Esophagus squamous epithelium (tissue), 5 donors: ENCODE measurements at regions not wholly inside any gene's neighbourhood (a gene's known extent, or its start where the extent isn't known, plus 50 kb on each side); places are given as distances from the start of the nearest gene placed in this dataset.

Source experiments
- DNase-seq: peaks from one replicate; lab custom pipeline; 2025; lab: John Stamatoyannopoulos, UW
- H3K27ac ChIP-seq, 4 donors: fragments of 200-600 bp; sonication (generic); one replicate each; pipeline ENCODE4 v1.5.1; 2016 to 2019; ENCODE audit warnings: mild to moderate bottlenecking in 1 of 4
- H3K27me3 ChIP-seq, 4 donors: fragments of 200-600 bp; sonication (generic); 1 replicate in 3 of 4; 2 replicates in 1 of 4; pipeline versions ENCODE4 v1.5.1 to v1.6.0; 2017 to 2021; ENCODE audit warnings: antibody characterized with exemption in 1 of 4
- H3K36me3 ChIP-seq, 3 donors: fragments of 200-600 bp; sonication (generic); one replicate each; pipeline ENCODE4 v1.5.1; 2016 to 2019
- H3K4me1 ChIP-seq, 3 donors: fragments of 200-600 bp; sonication (generic); one replicate each; pipeline ENCODE4 v1.5.1; 2017 to 2019
- H3K4me3 ChIP-seq, 4 donors: fragments of 200-600 bp; sonication (generic); 1 replicate in 3 of 4; 2 replicates in 1 of 4; pipeline ENCODE4 v1.5.1; 2016 to 2019; ENCODE audit warnings: mild to moderate bottlenecking in 2 of 4, moderate library complexity in 1 of 4
- H3K9me3 ChIP-seq, 3 donors: fragments of 200-600 bp; sonication (generic); one replicate each; pipeline ENCODE4 v1.5.1; 2016 to 2019
- POLR2A ChIP-seq, 4 donors: fragments of 450-650 bp; IDR thresholded peaks; one replicate each; pipeline ENCODE4 v1.6.1; 2017; ENCODE audit warnings: antibody characterized with exemption in 4 of 4, mild to moderate bottlenecking in 4 of 4, moderate library complexity in 3 of 4
- WGBS, 2 donors: methylation state at CpG; one replicate each; pipeline ENCODE4 v1.1.5; 2018; 5-methylcytosine and 5-hydroxymethylcytosine counted together
- intact Hi-C: fragments of 100-400 bp; cut with DNase I; formaldehyde crosslinking; loops from one replicate; pipeline ENCODE4 v1.15.0; 2022
- TF ChIP-seq, protein P1 (sequence below), 6 experiments: fragments of 450-650 bp in 4 of 6; fragments of 200-600 bp in 2 of 6; sonication (generic) in 2 of 6; IDR thresholded peaks; one replicate each; pipeline ENCODE4 v1.5.1; 2016 to 2019; ENCODE audit warnings: antibody characterized with exemption in 6 of 6, mild to moderate bottlenecking in 4 of 6, moderate library complexity in 4 of 6
- donor health status: DM: yes; HTN: yes; CAD: no.

DNA sequence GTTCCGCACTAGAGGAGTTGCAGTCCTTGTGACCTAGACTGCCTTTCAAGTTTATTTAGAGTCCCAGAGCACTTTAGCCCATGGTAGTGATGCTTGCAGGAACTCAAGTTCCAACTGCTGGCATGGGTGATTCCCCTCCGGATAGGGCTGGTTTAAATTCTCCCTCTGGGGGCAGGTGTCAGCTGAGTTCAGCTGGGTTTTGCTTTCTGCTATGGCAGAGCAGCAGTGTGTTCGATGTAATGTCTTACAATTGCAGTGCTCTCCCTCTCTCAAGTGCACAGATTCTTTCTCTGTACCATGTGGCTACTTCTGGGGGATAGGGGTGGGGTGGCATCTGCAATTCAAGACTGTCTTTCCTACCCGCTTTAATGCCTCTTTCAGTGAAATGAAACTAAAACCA is 164.8 kb upstream of the ZIC3 start:
- Histone ChIP-seq H3K4me3 (no peak overlapping the region), H3K9me3 (no peaks in the 10 kb centered on the region), H3K27ac (no peak overlapping the region), H3K4me1 (no peaks in the 10 kb centered on the region), H3K36me3 (no peaks in the 10 kb centered on the region), H3K27me3 (no peaks in the 10 kb centered on the region)
- no peak for DNase-seq
- TF ChIP-seq, protein P1, sequence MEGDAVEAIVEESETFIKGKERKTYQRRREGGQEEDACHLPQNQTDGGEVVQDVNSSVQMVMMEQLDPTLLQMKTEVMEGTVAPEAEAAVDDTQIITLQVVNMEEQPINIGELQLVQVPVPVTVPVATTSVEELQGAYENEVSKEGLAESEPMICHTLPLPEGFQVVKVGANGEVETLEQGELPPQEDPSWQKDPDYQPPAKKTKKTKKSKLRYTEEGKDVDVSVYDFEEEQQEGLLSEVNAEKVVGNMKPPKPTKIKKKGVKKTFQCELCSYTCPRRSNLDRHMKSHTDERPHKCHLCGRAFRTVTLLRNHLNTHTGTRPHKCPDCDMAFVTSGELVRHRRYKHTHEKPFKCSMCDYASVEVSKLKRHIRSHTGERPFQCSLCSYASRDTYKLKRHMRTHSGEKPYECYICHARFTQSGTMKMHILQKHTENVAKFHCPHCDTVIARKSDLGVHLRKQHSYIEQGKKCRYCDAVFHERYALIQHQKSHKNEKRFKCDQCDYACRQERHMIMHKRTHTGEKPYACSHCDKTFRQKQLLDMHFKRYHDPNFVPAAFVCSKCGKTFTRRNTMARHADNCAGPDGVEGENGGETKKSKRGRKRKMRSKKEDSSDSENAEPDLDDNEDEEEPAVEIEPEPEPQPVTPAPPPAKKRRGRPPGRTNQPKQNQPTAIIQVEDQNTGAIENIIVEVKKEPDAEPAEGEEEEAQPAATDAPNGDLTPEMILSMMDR (IDR thresholded peaks at IDR 0.05): no peak
- no peak for TF ChIP-seq POLR2A (IDR thresholded peaks at IDR 0.05)
- intact Hi-C loops: no loop called here
- WGBS, 2 donors: 44 to 82% methylated on average over 1 to 3 of the region's 4 CpGs

DNA sequence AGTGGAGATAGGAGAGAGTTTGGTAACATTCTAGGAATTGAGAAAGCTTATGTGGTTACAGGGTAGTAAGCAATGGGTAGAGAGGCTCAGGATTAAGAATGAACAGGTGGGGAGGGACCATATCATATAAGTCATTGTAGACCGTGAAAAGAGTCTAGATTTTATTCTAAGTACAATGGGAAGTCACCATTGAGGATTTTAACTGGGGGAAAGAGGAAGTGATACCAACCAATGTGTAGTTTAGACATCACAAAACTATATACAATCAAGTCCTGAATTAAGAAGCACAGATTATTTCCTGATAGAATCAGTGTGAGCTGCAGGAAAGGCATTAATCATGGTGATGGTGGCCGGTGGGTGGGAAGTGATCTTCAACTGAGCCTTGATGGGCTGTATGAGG is 178.3 kb upstream of the ZIC3 start:
- no peak overlapping the region for H3K27ac ChIP-seq
- no peak for TF ChIP-seq POLR2A (IDR thresholded peaks at IDR 0.05)
- TF ChIP-seq, protein P1 (IDR thresholded peaks at IDR 0.05): no peak
- no peaks in the 10 kb centered on the region for H3K9me3 ChIP-seq
- H3K27me3 ChIP-seq: no peaks in the 10 kb centered on the region
- H3K4me3 ChIP-seq: no peak overlapping the region
- no peaks in the 10 kb centered on the region for H3K4me1 ChIP-seq
- intact Hi-C loops: no loop called here
- WGBS, 2 donors: 77 to 96% methylated on average over 2 of the region's 2 CpGs
- no peak for DNase-seq
- no peaks in the 10 kb centered on the region for H3K36me3 ChIP-seq

DNA sequence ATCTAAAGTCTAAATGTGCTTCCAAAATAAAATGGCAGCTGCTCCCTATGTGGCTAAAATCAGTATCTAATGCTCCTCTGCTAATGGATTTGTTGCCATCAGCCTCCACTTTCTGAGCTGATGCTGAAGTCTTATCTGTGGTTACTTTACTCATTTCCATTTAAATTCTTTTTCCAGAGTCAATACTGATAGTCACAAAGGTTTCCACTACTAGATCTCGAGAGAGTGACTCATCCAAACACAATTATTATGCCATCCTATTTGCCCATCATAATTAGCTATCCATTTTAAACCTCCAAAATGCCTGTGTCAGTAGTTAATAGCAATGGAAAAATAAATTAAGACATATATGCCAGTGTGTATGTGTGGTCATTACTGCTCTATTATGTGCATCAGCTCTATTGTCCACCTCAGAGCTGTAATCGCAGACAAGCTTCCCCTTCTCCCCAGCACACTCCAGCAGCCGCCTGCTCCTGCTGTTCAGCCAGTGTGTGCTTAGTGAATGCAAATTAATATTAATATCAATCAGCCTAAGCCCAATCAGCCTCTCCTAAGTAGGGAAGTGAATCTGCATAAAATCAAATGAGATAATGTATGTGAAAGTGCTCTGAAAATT is 199.8 kb upstream of the ZIC3 start:
- H3K4me1 ChIP-seq: no peaks in the 10 kb centered on the region
- no peaks in the 10 kb centered on the region for H3K9me3 ChIP-seq
- WGBS, 2 donors: 51 to 61% methylated on average over 3 of the region's 3 CpGs
- no peak for DNase-seq
- H3K4me3 ChIP-seq: no peak overlapping the region
- intact Hi-C loops: no loop called here
- no peaks in the 10 kb centered on the region for H3K36me3 ChIP-seq
- H3K27me3 ChIP-seq: no peaks in the 10 kb centered on the region
- H3K27ac ChIP-seq: no peak overlapping the region
- no peak for TF ChIP-seq POLR2A (IDR thresholded peaks at IDR 0.05)
- TF ChIP-seq, protein P1 (IDR thresholded peaks at IDR 0.05): no peak

DNA sequence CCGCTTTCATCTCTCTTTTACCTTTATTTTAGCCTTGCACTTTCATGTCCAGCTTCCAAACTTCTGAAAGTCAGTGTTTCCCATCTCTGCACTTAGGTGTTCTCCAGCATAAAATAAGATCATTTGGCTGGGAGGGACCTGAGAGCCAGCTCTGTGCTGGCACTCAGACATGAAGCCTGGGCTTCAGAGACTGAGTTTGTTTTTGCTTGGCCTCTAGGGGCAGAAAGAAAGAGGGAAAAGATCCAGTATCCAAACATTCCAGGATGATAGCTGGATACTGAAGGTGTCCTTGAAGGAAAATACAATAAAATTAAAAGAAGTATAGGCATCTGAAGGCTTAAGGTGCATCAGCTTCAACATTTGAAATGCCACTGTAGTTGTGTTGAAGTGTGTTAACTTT is 202.4 kb upstream of the ZIC3 start:
- H3K9me3 ChIP-seq: no peaks in the 10 kb centered on the region
- H3K4me1 ChIP-seq: no peaks in the 10 kb centered on the region
- H3K4me3 ChIP-seq: no peak overlapping the region
- no peak for DNase-seq
- H3K27me3 ChIP-seq: no peaks in the 10 kb centered on the region
- H3K36me3 ChIP-seq: no peaks in the 10 kb centered on the region
- no peak for TF ChIP-seq POLR2A (IDR thresholded peaks at IDR 0.05)
- TF ChIP-seq, protein P1 (IDR thresholded peaks at IDR 0.05): no peak
- H3K27ac ChIP-seq: no peak overlapping the region
- intact Hi-C loops: no loop called here
- 53 to 100% methylated on average over 1 of the region's 1 CpG for WGBS, 2 donors

DNA sequence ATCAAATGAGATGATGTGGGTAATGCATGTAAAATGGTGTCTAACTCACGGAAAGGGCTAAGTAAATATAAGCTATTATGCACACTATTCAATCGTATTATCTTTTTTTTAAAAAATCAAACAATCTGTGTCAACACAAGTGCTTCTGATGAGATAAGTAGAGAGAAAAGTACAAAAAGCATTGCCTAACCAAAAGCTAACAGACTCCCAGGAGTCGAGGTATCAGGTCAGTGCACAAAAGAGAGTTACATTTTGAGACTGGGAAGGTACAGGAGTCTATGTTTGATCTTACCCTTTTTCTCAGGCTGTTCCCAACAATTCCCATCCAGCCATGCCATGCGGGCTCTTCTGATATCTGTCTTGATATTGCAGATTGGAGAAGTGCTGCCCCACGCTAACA is 203.3 kb upstream of the ZIC3 start:
- Histone ChIP-seq H3K27me3 (no peaks in the 10 kb centered on the region), H3K9me3 (no peaks in the 10 kb centered on the region), H3K4me3 (no peak overlapping the region), H3K27ac (no peak overlapping the region), H3K36me3 (no peaks in the 10 kb centered on the region), H3K4me1 (no peaks in the 10 kb centered on the region)
- no peak for DNase-seq
- 62 to 66% methylated on average over 5 of the region's 5 CpGs for WGBS, 2 donors
- TF ChIP-seq, protein P1 (IDR thresholded peaks at IDR 0.05): no peak
- TF ChIP-seq POLR2A (IDR thresholded peaks at IDR 0.05): no peak
- intact Hi-C loops: no loop called here
